ENCODE measurements at regions not wholly inside any gene's neighbourhood (a gene's known extent, or its start where the extent isn't known, plus 50 kb on each side); places are given as distances from the start of the nearest gene placed in this dataset.

- TF ChIP-seq, protein P1, sequence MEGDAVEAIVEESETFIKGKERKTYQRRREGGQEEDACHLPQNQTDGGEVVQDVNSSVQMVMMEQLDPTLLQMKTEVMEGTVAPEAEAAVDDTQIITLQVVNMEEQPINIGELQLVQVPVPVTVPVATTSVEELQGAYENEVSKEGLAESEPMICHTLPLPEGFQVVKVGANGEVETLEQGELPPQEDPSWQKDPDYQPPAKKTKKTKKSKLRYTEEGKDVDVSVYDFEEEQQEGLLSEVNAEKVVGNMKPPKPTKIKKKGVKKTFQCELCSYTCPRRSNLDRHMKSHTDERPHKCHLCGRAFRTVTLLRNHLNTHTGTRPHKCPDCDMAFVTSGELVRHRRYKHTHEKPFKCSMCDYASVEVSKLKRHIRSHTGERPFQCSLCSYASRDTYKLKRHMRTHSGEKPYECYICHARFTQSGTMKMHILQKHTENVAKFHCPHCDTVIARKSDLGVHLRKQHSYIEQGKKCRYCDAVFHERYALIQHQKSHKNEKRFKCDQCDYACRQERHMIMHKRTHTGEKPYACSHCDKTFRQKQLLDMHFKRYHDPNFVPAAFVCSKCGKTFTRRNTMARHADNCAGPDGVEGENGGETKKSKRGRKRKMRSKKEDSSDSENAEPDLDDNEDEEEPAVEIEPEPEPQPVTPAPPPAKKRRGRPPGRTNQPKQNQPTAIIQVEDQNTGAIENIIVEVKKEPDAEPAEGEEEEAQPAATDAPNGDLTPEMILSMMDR (conservative IDR thresholded peaks at IDR 0.05) = no peak
- no peak for TF ChIP-seq EZH2 (IDR thresholded peaks at IDR 0.05; ENCODE audit: low read depth)
Observed at GRCh38 chr11:43994196-43994595, 51.8 kb downstream of the C11orf96 start.

All from PC-9 (cell line).